HG03565 (cell line): ENCODE measurements at regions not wholly inside any gene's neighbourhood (a gene's known extent, or its start where the extent isn't known, plus 50 kb on each side); places are given as distances from the start of the nearest gene placed in this dataset.
"Not testable (repeated sequence)": the region's sequence is repeated elsewhere in the genome, so short reads cannot be mapped to it uniquely, and the experiment has no call there.

Experiments used
- ATAC-seq: cut with Tn5 transposase; IDR thresholded peaks from one replicate; pipeline ENCODE4 v1.9.1; 2021; ENCODE audit warnings: mild to moderate bottlenecking, moderate library complexity; ENCODE audit not compliant: unreplicated experiment

- no peak for ATAC-seq
Measured at GRCh38 chr14:71618716-71619115, 313.5 kb upstream of the RGS6 start.

- no peak for ATAC-seq
Measured at GRCh38 chr14:71619472-71619871, 312.8 kb upstream of the RGS6 start.

- ATAC-seq, result no peak
Measured at GRCh38 chr14:71620401-71620800, 311.8 kb upstream of the RGS6 start.

GRCh38 chr14:71621276-71621675 is 311.0 kb upstream of the RGS6 start:
- no peak for ATAC-seq

GRCh38 chr14:71621980-71622605 is 310.1 kb upstream of the RGS6 start:
- no peak for ATAC-seq

GRCh38 chr14:71623939-71624338 is 308.3 kb upstream of the RGS6 start:
- ATAC-seq, result no peak

GRCh38 chr14:71625175-71625574 is 307.1 kb upstream of the RGS6 start:
- no peak for ATAC-seq

- ATAC-seq, result no peak
Measured at GRCh38 chr14:71625891-71626701, 306.1 kb upstream of the RGS6 start.

GRCh38 chr14:71628433-71628832 is 303.8 kb upstream of the RGS6 start:
- no peak for ATAC-seq

- ATAC-seq, result no peak
Measured at GRCh38 chr14:71629250-71629649, 303.0 kb upstream of the RGS6 start.

GRCh38 chr14:71629765-71630492 is 302.3 kb upstream of the RGS6 start:
- ATAC-seq, result no peak

- not testable (repeated sequence) for ATAC-seq
Measured at GRCh38 chr14:71631030-71631429, 301.2 kb upstream of the RGS6 start.

- ATAC-seq, result no peak
Measured at GRCh38 chr14:71632440-71632946, 299.7 kb upstream of the RGS6 start.

- no peak for ATAC-seq
Measured at GRCh38 chr14:71636076-71636475, 296.2 kb upstream of the RGS6 start.

GRCh38 chr14:71636820-71637471 is 295.3 kb upstream of the RGS6 start:
- no peak for ATAC-seq

- no peak for ATAC-seq
Measured at GRCh38 chr14:71638523-71639196, 293.6 kb upstream of the RGS6 start.

- ATAC-seq, result no peak
Measured at GRCh38 chr14:71642715-71643114, 289.5 kb upstream of the RGS6 start.

GRCh38 chr14:71645656-71646055 is 286.6 kb upstream of the RGS6 start:
- no peak for ATAC-seq

GRCh38 chr14:71646518-71646917 is 285.7 kb upstream of the RGS6 start:
- ATAC-seq, result no peak

GRCh38 chr14:71647086-71647784 is 285.0 kb upstream of the RGS6 start:
- no peak for ATAC-seq
